Chondrocyte (in vitro differentiated cells): ENCODE measurements at regions not wholly inside any gene's neighbourhood (a gene's known extent, or its start where the extent isn't known, plus 50 kb on each side); places are given as distances from the start of the nearest gene placed in this dataset.

ENCODE experiments used
- DNase-seq: peaks from one replicate; pipeline ENCODE4 v3.0.0; 2021; ENCODE audit warnings: mixed read lengths, low spot score
- H3K27ac Mint-ChIP-seq: one replicate; pipeline ENCODE4 v1.8.0; 2021; ENCODE audit warnings: mild to moderate bottlenecking, moderate library complexity, mixed read lengths; ENCODE audit not compliant: unreplicated experiment
- H3K27me3 Mint-ChIP-seq: 2 replicates; pipeline ENCODE4 v1.8.0; 2021; ENCODE audit warnings: low read depth, mixed read lengths
- H3K36me3 Mint-ChIP-seq: 2 replicates; pipeline ENCODE4 v1.8.0; 2021; ENCODE audit warnings: low read depth, mixed read lengths
- H3K4me1 Mint-ChIP-seq: 2 replicates; pipeline ENCODE4 v1.8.0; 2021; ENCODE audit warnings: low read depth, mild to moderate bottlenecking, mixed read lengths
- H3K4me3 Mint-ChIP-seq: one replicate; pipeline ENCODE4 v1.8.0; 2021; ENCODE audit warnings: mild to moderate bottlenecking, moderate library complexity, mixed read lengths; ENCODE audit not compliant: unreplicated experiment
- H3K9me3 Mint-ChIP-seq: 2 replicates; pipeline ENCODE4 v1.8.0; 2021; ENCODE audit warnings: low read depth, mixed read lengths
- CTCF ChIP-seq: fragments of 200-600 bp; sonication (generic); IDR thresholded peaks from 2 replicates; pipeline ENCODE4 v1.5.0; 2021; ENCODE audit warnings: antibody characterized with exemption, mild to moderate bottlenecking, moderate library complexity

- Mint-ChIP-seq H3K9me3 (peaks cover 10% of the 10 kb centered on the region), H3K27me3 (peaks cover 52% of the 10 kb centered on the region), H3K27ac (no peak overlapping the region), H3K4me1 (no peaks in the 10 kb centered on the region), H3K36me3 (peaks cover 4% of the 10 kb centered on the region), H3K4me3 (no peak overlapping the region)
- peak; percentile 50 for DNase-seq
- no peak for TF ChIP-seq CTCF
Observed at GRCh38 chr7:1367501-1368183, 91.6 kb downstream of the MICALL2 start.

GRCh38 chr7:1368184-1368681 is 91.0 kb downstream of the MICALL2 start:
- Mint-ChIP-seq H3K27ac (no peak overlapping the region), H3K36me3 (peaks cover 4% of the 10 kb centered on the region), H3K4me3 (no peak overlapping the region), H3K9me3 (peaks cover 10% of the 10 kb centered on the region), H3K4me1 (no peaks in the 10 kb centered on the region), H3K27me3 (peaks cover 58% of the 10 kb centered on the region)
- peak; percentile 73 for DNase-seq
- TF ChIP-seq CTCF = no peak

- Mint-ChIP-seq H3K36me3 (peaks cover 4% of the 10 kb centered on the region), H3K4me3 (no peak overlapping the region)
Observed at GRCh38 chr7:1368682-1369571, 90.3 kb downstream of the MICALL2 start.

GRCh38 chr7:1369916-1370657 is 89.2 kb downstream of the MICALL2 start:
- Mint-ChIP-seq H3K4me1 (no peaks in the 10 kb centered on the region), H3K9me3 (peaks cover 8% of the 10 kb centered on the region), H3K27me3 (peaks cover 61% of the 10 kb centered on the region), H3K36me3 (peaks cover 4% of the 10 kb centered on the region), H3K27ac (no peak overlapping the region), H3K4me3 (no peak overlapping the region)
- peak; percentile 68 for DNase-seq
- TF ChIP-seq CTCF = no peak

More at GRCh38 chr7:1368682-1369571, 90.3 kb downstream of the MICALL2 start:
- DNase-seq = peak; percentile 75
- Mint-ChIP-seq H3K27ac (no peak overlapping the region), H3K9me3 (peaks cover 10% of the 10 kb centered on the region), H3K27me3 (peaks cover 62% of the 10 kb centered on the region), H3K4me1 (no peaks in the 10 kb centered on the region)
- peak; percentile 67 for TF ChIP-seq CTCF

GRCh38 chr7:1370738-1371137 is 88.5 kb downstream of the MICALL2 start:
- no peak for TF ChIP-seq CTCF
- Mint-ChIP-seq H3K27me3 (peaks cover 59% of the 10 kb centered on the region), H3K9me3 (peaks cover 4% of the 10 kb centered on the region), H3K4me1 (no peaks in the 10 kb centered on the region), H3K36me3 (peaks cover 3% of the 10 kb centered on the region), H3K4me3 (no peak overlapping the region), H3K27ac (no peak overlapping the region)
- DNase-seq = peak; percentile 43
